GM12872 (cell line): ENCODE measurements at regions not wholly inside any gene's neighbourhood (a gene's known extent, or its start where the extent isn't known, plus 50 kb on each side); places are given as distances from the start of the nearest gene placed in this dataset.

ENCODE experiments used
- TF ChIP-seq, protein P1 (sequence below): IDR thresholded peaks from 3 replicates; pipeline ENCODE4 v1.5.1; 2011; ENCODE audit warnings: low read depth, mild to moderate bottlenecking, low read length, moderate library complexity; ENCODE audit not compliant: insufficient read depth

DNA sequence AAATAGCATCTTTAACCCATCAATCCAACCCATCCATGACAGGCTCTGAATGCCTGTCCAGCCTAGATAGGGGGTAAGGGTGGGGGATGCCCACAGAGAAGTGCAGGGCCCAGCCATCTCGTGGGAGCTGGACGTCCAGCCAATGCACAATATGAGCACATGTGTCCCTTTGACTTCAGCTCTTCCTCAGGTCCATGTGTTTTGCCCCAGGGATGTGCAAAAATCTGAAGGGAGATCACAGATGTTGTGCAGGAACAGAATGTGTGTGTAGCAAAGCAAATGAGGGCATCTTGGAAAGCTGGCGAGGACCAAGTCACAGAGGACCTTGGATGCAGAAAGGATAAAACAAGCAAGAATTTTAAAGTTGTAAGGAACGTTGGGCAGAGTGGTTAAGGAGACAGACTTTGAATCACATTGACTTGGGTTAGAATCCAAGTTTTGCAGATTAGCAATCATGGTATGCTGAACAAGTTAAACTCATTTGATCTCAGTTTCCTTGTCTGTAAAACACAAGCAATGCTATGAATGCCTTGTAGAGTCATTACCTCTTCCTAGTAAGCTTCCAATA, 104.5 kb downstream of the TTC32 start:
- TF ChIP-seq, protein P1, sequence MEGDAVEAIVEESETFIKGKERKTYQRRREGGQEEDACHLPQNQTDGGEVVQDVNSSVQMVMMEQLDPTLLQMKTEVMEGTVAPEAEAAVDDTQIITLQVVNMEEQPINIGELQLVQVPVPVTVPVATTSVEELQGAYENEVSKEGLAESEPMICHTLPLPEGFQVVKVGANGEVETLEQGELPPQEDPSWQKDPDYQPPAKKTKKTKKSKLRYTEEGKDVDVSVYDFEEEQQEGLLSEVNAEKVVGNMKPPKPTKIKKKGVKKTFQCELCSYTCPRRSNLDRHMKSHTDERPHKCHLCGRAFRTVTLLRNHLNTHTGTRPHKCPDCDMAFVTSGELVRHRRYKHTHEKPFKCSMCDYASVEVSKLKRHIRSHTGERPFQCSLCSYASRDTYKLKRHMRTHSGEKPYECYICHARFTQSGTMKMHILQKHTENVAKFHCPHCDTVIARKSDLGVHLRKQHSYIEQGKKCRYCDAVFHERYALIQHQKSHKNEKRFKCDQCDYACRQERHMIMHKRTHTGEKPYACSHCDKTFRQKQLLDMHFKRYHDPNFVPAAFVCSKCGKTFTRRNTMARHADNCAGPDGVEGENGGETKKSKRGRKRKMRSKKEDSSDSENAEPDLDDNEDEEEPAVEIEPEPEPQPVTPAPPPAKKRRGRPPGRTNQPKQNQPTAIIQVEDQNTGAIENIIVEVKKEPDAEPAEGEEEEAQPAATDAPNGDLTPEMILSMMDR, result no peak

DNA sequence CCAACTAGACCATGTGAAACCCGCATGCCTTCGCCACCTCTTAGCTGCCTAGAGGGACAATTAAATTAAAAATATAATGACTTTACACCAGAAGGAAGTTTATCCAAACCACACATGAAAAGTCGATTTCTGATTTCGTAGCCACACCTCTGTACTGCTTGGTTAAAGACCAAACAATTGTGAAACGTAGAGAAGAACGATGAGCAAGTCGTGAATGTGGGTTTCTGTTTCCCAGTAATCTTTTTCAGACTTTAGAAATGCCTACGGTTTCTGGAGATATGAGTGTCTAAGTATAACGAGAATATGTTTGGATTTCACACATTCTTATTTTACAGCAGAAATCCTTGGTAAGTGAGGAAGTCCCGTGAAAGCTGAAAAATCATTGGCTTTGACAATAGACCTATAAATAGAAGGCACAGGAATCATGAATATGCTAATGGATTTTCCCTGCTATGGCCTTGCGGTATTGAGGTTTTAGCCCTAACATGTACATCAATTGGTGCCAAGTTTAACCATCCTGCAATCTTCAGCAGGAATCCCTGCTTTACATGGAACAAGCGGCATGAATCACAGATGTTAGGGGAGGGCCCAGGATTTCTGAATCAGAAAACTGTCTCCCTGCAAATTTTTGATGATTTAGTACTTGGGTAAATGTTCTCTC, 105.6 kb downstream of the TTC32 start:
- TF ChIP-seq, protein P1, result no peak

DNA sequence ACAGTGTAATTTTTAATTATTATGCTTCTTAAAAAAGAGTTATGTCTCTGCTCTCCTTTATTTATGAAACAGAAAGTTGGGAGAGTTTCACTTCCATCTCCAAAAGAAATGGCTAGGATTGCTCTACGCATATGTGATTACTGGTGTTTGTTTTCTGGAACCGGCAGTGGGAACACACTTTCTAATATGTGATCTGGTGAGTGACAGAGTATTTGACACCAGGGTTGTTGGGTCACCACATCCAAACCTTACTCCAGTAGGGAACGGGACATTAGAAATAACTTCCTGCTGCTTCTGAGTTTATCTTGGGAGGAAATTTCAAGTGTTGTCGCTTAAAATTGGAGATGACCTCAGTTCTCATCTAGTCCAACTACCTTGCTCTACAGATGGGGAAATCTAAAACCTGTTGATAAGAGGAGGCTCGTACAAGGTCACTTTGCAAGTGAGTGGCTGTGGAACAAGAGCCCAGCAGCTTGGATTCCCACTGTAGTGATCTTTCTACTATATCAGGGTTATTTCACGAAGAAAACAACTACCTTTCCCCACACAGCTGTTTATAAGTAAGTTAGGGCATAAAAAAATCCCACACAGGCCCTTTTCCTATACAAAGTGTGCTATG, 108.5 kb downstream of the TTC32 start:
- TF ChIP-seq, protein P1, result no peak

DNA sequence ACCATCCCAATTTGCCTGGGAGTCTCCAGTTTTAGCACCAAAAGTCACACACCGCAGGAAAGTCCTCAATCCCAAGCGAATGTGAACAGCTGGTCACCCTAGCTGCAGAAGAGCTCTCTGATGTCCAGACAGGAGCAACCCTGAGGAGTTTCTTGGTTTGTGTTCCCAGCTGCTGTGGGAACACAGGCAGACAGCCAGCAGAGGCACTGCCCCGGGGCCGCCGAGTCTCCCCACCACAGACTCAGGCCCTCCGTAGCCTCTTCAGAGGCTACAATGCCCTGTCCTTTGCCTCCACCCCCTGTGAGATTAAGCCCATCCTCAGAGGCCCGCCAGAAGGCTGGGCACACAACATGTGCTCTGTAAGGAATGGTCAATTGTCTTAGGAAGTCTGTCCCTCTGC, 111.5 kb downstream of the TTC32 start:
- TF ChIP-seq, protein P1, result no peak

DNA sequence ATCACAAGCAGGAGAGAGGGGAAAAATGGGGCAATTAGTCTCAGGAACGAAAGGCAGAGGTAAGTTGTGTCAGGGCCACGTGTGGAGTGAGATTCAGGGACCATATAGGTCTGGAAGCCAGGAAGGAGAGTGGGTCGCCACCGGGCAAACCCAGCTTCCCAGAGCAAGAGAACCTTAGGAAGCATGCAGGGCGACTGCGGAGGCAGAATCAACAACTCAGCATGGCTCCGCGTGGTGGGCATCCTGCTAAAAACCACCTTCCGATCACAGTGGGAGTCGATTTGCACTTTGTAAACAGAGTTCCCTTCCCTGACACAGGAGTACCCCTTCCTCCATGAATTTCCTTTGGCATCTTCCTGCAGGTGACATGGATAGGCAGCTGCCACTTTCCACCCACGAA, 114.6 kb downstream of the TTC32 start:
- TF ChIP-seq, protein P1, result no peak

DNA sequence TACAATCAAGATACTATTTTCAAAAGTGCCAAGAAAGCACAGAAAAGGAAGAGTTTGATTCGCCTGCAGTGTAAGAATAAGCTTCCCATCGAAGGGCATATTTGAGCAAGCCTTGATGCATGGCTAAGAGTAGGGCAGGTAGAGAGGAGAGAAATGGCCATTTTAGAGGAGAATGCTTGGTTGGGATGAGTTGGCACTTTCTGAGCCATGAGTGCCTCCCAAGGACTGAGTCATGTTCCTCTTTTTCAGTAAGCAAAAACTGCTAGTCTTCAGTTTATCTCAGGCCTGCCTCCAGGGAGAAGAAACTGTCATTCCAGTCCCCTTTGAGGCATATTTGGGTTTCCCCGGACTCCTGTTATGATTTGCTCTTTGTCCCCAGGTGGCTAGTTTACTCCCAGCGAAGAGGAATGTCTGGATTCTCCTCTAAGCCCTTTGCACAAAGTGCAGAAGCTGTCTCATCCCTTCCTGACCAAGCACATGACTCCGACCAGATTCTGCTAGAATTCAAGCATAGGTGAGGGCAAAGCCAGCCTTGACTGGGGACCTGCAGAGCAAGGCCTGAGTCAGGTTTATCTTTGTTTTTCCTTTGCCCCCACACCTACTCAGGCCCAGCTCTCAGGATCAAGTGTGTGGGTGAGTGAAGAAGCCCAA, 115.2 kb downstream of the TTC32 start:
- TF ChIP-seq, protein P1, result no peak

DNA sequence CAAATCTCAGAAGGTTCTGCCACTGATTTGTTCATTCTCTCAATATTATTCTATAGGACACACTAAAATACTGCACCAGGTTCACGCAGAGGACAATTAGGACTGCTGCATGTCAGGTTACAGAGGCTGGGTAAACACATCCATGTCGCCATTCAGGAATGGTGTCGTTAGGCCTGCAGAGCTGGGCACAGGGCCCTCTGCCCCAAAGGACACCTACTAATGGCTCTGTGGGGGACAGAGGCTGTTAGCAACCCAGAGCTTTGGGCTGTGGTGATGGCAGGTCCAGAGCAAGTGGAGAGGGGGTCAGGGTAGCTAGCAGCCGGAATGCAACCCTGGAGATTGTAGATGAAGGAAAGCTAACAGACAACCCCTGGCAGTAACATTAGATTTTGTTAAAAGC, 115.9 kb downstream of the TTC32 start:
- TF ChIP-seq, protein P1, result no peak
